ENCODE measurements at regions not wholly inside any gene's neighbourhood (a gene's known extent, or its start where the extent isn't known, plus 50 kb on each side); places are given as distances from the start of the nearest gene placed in this dataset.
A peak's percentile ranks its signal among the peaks of the same experiment; 100 is the strongest.

DNA sequence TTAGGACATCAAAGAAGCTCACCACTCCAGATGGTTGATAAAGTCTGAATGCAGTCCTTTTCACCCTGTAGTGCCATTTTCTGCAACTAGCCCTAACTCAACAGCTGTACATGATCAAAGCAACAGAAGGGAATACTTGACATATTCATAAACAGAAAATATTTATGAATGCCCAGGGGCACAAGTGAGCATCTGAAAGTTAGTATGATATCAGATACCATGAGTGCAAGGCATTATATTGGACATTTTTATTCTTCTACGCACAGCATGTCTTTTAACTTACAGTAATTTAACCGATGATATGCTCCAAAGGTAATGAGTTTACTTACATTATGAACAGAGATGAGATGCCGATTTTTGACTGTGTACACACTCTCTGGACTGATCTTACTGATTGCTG lies 142.0 kb downstream of the MCHR2 start:
- Histone ChIP-seq H3K9me3 (ENCODE audit: control insufficient read depth in 2 of 2, insufficient read depth in 1 of 2, low read depth in 1 of 2, low read length in 1 of 2) (no peaks in the 10 kb centered on the region), H3K27me3 (ENCODE audit: control insufficient read depth in 3 of 3, insufficient read depth in 3 of 3, low read length in 3 of 3) (no peaks in the 10 kb centered on the region), H3K4me1 (ENCODE audit: control insufficient read depth in 3 of 3, insufficient read depth in 2 of 3, low read depth in 1 of 3, low read length in 2 of 3) (no peaks in the 10 kb centered on the region), H3K36me3 (ENCODE audit: control insufficient read depth in 3 of 3, insufficient read depth in 2 of 3, low read depth in 1 of 3, low read length in 3 of 3) (no peaks in the 10 kb centered on the region), H3K27ac (ENCODE audit: low read depth in 1 of 3, low read length in 2 of 3) (no peak overlapping the region), H3K4me3 (ENCODE audit: low read depth in 1 of 3, low read length in 3 of 3) (no peak overlapping the region)
- 73 to 80% (median 79%) methylated on average over 3 of the region's 3 CpGs for WGBS, 3 donors
- DNase-seq (no peak), FAIRE-seq (no peak)

DNA sequence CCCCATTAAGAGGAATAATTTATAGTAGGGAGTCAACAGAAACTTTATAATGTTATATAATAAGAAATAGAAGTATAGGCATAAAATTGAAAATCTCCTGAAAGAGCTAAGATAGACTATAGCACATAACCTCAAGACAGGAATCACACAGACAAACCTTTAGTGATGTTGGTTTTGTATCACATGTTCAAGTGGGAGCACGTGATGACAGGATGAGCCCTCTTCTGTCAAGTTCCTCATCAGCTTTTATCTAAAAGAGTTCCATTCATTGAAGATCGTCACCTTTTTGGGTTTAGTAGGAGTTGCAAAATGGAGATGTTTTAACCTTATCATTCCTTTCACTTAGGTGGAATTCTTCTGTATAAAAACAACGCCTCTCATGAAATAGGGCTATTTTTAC lies 127.0 kb downstream of the MCHR2 start:
- FAIRE-seq (no peak), DNase-seq (no peak)
- Histone ChIP-seq H3K36me3 (ENCODE audit: control insufficient read depth in 3 of 3, insufficient read depth in 2 of 3, low read depth in 1 of 3, low read length in 3 of 3) (no peaks in the 10 kb centered on the region), H3K27me3 (ENCODE audit: control insufficient read depth in 3 of 3, insufficient read depth in 3 of 3, low read length in 3 of 3) (no peaks in the 10 kb centered on the region), H3K4me3 (ENCODE audit: low read depth in 1 of 3, low read length in 3 of 3) (no peak overlapping the region), H3K4me1 (ENCODE audit: control insufficient read depth in 3 of 3, insufficient read depth in 2 of 3, low read depth in 1 of 3, low read length in 2 of 3) (no peaks in the 10 kb centered on the region), H3K27ac (ENCODE audit: low read depth in 1 of 3, low read length in 2 of 3) (no peak overlapping the region), H3K9me3 (ENCODE audit: control insufficient read depth in 2 of 2, insufficient read depth in 1 of 2, low read depth in 1 of 2, low read length in 1 of 2) (no peaks in the 10 kb centered on the region)
- 32 to 37% (median 33%) methylated on average over 3 of the region's 3 CpGs for WGBS, 3 donors

DNA sequence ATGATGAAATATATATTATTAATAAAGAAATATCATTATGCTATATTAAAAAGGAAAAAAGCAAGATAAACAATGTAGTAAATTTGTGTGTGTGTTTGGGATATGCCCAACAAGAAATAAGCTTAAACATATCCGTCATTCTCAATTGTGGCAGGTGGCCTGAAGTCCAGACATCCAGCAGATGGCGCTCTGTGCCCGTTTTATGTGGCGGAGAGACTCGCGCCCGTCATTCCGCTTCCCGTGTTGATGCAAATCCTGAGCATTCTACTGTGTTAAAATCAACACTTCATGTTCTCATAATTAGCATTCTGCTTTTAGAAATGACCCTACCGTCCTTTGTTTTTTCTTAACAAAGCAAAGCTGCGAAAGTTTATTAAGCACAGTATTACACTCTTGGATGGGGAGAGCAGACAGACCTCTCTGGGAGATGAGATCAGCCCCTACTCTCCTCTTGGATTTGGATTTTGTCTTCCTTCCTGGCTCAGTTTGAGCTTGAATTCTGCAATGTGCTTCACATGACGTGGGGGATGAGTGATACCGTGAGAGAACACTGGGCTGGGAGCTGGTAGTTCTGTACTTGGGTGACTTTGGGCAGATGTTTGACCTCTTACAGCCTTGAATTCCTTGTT lies 125.8 kb downstream of the MCHR2 start:
- no peak overlapping the region for H3K27ac ChIP-seq (ENCODE audit: low read depth in 1 of 3, low read length in 2 of 3)
- no peaks in the 10 kb centered on the region for H3K9me3 ChIP-seq (ENCODE audit: control insufficient read depth in 2 of 2, insufficient read depth in 1 of 2, low read depth in 1 of 2, low read length in 1 of 2)
- H3K27me3 ChIP-seq (ENCODE audit: control insufficient read depth in 3 of 3, insufficient read depth in 3 of 3, low read length in 3 of 3): no peaks in the 10 kb centered on the region
- H3K4me3 ChIP-seq (ENCODE audit: low read depth in 1 of 3, low read length in 3 of 3): no peak overlapping the region
- DNase-seq: peak; percentile 60 to 70
- FAIRE-seq: no peak
- no peaks in the 10 kb centered on the region for H3K36me3 ChIP-seq (ENCODE audit: control insufficient read depth in 3 of 3, insufficient read depth in 2 of 3, low read depth in 1 of 3, low read length in 3 of 3)
- no peaks in the 10 kb centered on the region for H3K4me1 ChIP-seq (ENCODE audit: control insufficient read depth in 3 of 3, insufficient read depth in 2 of 3, low read depth in 1 of 3, low read length in 2 of 3)
- WGBS, 3 donors: 2 to 6% (median 2%) methylated on average over 13 of the region's 13 CpGs
